ENCODE measurements at regions not wholly inside any gene's neighbourhood (a gene's known extent, or its start where the extent isn't known, plus 50 kb on each side); places are given as distances from the start of the nearest gene placed in this dataset.
"Not testable (repeated sequence)": the region's sequence is repeated elsewhere in the genome, so short reads cannot be mapped to it uniquely, and the experiment has no call there.

DNA sequence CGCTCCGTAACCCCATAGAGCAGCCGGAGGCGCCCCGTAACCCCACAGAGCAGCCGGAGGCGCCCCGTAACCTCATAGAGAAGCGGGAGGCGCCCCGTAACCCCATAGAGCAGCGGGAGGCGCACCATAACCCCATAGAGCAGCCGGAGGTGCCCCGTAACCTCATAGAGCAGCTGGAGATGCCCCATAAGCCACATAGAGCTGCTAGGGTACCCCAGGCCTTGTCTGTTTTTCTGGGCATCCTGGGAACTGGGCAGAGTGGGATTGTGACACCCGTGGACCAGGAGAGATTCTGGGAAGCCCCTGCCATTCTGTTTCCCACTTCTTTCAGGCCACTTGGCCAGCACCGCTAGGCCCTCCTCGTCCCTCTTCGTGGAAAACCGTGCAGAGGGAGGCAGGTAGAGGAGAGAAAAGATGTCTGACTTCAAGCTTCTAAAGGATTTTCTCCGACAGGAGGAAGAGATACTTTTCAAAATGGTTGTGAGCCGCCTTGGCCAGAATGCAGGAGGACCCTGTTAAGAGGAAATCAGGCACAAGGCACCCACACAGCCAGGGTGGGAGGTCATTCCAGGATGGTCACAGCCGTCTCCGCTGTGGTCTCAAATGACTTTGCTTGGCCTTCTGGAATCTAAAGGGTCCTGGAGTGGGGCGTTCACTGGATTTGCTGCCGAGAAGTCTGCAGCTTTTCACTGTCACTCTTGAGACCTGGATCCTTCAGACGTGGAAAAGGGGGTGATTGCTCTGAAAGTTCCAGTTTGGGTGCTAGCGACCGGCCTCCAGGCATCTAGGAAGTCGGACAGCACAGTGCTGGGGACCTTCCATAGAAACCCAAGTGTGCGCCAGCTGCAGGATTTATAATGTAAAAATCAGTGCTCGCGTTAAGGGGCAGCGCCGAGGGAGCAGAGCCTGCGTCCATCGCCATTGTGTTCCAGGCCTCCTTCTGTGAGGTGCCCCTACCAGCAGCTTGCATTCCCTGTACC lies 178.3 kb upstream of the ZNF469 start:
- DNase-seq = not testable (repeated sequence)

DNA sequence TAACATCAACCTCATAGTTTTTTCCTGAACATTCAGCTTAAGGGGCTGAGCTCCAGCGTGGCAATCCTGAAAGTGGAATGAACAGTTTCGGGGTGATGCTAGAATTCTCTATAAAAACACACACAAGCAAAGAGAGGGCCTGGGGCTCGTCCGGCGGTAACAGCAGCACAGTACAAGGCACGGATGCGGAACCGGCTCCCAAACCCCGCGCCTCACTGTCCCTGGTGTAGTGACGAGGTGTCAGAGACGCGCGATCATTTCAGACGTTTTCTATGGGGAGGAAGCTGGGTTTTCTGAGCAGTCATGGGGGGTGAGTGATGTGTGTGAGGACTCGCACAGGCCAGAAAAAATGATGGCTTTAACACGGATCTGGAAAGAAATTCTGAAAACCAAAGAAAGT lies 177.3 kb upstream of the ZNF469 start:
- not testable (repeated sequence) for DNase-seq

DNA sequence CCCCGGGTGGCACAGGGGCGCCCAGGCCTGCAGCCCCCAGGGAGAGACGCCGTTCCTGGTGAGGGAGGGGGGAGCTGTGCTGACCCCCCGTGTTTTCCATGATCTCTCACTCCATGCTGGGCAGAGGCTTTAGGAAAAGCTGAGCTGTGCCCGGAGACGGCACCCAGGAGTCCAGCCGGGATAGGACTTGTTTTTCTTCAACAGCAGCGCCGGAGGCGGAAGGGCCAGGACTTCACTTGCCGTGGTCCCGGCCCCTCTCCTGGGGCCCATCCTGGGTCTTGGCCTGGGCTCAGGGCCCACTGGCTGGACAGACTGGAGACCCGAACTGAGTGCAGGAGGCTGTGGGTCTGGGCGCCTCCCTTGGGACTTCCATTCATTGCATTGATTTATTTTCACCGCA lies 176.8 kb upstream of the ZNF469 start:
- DNase-seq = not testable (repeated sequence)

DNA sequence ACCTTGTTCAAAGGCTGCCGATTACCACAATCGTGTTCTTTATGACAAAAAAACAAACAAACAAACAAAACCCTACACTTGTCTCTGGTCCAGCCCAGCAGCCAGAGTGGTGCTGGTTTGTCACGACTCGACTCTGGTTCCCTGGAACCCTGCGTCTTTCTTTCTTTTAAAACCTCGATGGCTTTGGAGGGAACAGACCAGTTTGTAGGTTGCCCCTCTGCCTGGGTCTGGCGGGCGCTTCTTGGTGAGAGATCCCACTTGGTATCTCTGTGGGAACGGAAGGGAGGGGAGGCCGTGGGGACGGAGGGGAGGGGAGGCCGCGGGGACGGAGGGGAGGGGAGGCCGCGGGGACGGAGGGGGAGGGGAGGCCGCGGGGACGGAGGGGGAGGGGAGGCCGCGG lies 176.2 kb upstream of the ZNF469 start:
- DNase-seq = not testable (repeated sequence)

DNA sequence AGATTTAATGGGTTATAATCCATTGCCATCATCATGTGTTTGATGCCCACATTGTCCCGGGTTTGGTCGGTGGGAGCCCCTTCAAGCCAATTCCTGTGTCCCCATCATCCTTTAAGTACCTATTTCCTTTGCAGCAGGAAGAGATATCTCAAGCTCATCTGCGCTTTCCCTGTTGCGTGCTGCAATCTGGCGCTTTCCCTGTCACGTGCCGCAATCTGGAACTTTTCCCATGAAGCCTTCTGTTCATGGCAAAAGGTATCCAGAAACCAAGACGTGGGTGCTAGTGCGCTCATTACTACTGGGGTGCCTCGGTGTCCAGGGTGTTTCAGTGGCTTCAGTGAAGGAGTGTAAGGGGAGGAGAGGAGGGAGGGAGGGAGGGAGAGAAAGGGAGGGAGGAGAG lies 174.6 kb upstream of the ZNF469 start:
- DNase-seq = no peak

DNA sequence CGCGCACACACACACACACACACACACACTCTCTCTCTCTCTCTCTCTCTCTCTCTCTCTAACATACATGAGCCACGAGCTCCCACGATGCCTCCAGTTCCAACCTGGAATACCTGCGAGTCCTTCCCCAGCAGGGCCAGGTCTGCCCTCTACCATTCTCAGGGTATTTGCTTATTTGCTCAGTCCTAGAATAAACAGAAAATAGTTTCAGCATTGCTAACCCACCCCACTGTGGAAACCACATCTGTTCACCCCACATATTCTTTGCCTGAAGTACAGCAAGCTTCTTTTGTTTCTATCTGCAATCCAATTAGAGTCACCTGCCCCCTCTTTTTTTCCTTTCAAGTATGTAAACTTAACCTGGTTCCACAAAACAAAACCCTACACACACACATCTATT lies 174.0 kb upstream of the ZNF469 start:
- not testable (repeated sequence) for DNase-seq

DNA sequence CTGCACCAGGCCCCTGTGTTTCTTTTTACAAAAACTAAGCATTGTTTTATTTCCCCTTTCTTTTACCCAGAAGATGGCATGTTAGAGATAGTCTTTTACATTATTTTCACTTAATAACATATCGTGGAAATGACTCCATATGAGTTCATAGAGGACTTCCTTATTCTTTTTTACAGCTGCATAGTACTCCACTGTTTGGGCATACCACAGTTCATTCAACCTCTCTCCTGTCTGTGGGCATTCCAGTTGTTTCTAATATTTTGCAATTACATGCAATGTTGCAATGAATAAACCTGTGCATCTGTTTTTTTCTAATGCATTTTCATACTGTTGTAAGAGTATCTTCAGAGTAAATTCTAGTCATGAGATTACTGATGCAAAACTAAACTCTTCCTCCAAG lies 173.2 kb upstream of the ZNF469 start:
- DNase-seq = not testable (repeated sequence)

DNA sequence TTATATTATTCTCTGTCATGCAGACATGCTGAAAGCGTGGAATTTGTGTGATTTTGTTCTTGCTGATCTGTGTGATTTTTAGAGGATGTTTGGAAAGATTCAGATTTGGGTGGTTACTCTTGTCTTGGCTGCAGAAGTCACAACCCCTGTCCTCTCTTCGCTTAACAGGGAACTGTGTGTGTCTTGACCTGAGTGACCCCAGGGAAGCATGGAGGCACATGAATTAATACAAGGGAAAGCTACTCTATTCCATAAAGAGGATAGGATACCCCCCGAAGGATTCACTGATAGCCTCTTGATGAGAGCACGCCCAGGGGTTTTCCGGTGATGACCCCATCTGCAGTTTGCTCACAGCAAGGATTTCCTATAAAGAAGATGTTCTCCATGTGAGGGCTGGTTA lies 168.8 kb upstream of the ZNF469 start:
- DNase-seq = not testable (repeated sequence)

DNA sequence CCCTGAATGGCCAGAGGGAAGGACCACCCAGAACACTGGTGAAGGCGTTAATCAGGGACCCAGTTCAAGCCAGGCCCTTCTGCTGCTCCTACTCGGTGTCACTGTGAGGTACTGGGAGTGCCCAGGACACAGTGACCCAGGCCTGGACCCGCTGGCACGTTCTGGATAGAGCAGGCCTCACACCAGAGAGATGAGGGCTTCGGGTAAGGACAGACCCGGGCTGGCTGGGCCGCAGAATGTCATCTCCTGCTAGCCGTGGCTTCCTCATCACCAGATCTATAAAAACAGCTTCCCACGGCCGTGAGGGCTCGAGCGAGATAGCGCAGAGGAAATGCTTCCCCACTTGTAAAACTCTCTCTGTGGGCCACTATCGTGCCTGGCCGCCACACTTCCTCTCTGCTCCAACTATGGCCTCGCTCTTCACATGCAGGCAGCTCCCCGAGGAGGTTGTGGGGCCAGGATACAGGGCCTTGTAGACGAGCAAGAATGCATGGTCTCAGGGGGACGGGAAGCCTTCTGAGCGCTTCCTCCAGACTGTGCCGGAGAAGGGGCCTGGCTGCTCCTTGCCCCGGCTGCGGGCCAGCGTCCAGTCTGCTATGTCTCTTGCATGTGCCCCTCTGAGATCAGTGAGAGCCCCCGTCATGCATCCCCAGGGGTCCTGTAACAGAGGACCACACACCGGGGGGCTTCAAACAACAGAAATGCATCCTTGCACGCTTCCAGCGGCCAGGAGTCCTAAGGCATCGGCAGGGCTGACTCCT lies 161.6 kb upstream of the ZNF469 start:
- DNase-seq = not testable (repeated sequence)

DNA sequence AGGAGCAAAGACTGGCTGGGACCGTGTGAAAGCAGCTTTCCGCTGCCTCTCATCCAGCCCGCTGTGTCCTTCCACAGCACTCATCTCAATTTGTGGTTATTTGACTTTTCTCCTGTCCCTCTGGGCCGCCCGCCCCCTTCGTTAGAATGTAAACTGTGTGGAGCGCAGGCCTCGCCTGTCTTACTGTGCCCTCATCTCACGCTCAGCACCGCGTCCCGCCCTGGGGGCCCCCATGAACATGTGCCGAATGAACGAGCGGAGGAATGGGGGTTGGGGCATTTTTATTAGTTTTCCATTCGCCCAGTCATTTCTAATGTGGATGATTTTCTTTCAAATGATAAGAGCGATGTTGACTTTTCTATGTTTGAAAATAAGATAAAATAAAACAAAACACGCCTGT lies 159.1 kb upstream of the ZNF469 start:
- DNase-seq = not testable (repeated sequence)

DNA sequence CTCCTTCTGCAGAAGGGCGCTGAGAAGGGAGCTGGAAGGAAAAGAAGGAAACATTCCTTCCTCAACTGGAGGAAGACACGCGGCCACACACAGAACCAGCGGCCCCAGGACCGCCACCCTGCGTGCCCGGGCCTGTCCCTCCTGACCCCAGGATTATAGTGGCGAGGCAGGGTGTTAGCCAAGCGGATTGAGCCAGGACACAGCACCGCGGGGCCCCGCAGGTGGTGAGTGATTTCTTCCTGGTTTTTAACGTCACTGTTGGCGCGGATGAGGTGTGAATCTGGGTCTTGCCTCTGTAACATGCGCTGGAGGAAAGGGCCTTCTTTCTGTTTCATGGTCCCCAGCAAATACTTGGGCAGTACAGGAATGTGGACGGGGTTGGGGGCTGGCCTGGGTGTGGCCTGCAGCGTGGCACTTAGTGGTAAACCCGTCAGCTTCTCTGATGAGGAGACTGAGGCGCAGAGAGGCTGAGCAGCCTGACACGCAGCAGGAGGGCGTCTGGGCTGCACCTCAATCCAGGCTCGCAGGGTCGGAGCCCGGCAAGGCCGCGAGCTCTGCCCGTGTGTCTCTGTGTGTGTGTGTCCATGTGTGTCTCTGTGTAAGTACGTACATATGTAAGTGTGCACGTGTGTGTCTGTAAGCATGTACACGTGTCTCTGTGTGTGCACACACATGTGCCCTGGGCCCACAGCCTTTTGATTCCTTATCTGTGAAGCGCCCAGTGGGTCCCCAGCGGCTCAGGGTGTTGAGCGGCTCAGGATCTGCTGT lies 158.4 kb upstream of the ZNF469 start:
- DNase-seq = not testable (repeated sequence)

DNA sequence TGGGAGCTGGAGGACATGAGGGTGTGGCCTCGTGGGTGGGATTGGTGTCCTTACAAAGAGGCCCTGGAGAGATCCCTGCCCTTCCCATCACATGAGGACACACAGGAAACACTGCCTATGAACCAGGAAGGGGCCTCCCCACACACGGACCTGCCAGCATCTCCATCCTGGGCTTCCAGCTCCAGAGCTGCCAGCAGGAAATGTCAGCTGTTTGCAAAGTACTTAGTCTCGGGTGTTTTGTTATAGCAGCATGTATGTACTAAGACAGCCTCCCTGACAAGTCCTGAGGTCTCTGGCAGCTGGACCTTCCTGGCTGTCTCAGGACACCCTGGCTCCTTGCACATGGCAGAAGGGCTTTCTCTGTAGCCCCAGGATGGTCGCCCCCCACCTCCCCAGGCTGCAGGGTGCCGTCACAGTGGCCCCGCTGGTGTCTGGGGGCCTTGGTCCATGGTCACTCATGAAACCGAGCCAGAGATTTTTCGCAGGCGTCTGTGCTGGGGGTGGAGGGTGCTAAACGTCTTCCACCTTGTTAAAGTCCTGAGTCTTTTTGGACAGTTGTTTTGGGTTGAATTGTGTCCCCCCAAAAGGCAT lies 157.0 kb upstream of the ZNF469 start:
- not testable (repeated sequence) for DNase-seq

DNA sequence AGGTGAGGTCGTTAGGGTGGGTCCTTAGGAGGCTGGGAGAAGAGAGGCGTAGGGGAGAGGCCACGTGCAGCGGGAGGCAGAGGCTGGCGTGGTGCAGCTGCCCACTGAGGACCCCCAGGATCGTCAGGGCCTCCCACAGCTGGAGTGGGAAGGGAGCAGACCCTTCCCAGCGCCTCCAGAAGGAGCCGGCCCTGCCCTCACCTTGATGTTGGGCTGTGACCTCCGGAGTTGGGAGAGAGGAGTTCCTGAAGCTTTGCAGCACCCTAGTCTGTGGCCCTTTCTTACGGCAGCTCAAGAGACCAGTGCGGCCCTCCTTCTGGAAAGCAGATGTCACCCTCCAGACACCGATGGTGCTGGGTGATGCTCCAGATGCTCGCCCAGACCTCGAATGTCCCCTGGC lies 156.5 kb upstream of the ZNF469 start:
- DNase-seq = not testable (repeated sequence)

DNA sequence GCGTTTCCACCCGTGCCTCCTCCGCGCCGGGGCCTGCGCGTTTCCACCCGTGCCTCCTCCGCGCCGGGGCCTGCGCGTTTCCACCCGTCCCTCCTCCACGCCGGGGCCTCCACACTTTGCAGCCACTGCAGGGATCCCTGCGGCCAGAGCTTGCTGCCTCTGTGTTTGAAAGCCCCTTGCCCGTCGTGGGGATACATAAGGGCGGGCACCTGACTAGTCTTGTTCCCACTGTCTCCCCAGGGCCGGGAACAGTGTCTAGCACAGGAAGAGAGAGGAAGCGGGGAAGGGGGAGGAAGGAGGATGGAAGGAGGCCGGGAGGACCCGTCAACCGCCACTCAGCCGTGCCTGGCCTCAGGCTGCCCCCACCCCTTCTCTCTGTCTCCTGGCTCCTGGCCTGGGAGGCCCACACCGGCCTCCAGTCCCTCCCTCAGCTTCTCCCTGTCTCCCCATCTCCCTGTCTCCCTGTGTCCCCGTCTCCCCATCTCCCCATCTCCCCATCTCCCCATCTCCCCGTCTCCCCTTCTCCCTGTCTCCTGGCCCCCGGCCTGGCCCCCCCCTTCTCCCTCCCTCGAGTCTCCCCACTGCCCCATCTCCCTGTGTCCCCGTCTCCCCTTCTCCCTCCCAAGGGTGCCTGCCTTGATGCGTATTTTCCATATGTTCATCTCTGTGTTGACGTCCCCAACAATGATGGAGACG lies 155.6 kb upstream of the ZNF469 start:
- not testable (repeated sequence) for DNase-seq

DNA sequence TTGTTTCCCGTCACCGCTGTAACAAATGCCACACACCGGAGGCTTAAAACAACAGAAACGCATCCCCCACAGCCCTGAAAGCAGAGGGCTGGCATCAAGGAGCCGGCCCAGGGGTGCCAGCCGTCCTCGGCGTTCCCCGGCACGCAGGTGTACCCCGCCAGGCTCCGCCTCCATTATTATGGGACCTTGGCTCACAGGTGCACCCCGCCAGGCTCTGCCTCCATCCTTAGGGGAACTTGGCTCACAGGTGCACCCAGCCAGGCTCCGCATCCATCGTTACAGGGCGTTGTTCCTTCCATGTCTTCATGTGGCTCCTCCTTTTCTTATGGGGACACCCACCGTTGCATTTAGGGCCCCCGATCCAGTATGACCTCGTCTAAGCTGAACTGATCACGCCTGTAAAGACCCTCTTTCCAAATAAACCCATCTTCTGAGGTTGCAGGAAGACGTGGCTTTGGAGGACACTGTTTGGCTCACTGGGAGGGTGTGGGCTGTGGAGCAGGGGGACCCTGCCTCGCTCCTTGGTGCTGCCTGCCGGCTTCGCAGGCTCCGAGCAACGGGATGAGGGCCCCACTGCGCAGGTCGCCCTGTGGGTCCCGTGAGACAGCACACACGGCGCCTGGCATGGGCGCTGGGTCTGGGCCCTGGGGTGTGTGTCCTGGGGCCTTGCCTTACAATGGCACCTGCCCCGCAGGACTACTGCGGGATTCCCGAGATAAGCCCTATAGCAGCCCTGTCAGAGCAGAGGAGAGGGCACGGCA lies 154.9 kb upstream of the ZNF469 start:
- DNase-seq = not testable (repeated sequence)

DNA sequence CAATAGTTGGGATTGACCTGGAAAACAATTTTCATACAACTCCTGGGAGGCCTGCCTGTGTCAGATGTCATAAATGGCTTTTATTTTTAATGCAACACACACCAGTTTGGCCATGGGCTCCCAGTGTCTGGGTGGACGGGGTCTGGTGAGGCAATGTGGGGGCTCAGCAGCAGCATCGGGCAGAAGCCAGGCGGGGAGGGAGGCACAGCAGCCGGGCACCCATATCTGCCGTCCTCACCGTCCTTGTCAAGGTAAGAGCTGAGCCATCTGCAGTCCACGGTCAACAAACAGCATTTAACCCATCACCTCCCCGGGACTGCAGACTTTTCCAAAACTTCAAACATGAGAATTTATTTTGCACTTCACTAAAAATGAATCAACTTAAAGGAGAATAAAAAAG lies 154.0 kb upstream of the ZNF469 start:
- not testable (repeated sequence) for DNase-seq

DNA sequence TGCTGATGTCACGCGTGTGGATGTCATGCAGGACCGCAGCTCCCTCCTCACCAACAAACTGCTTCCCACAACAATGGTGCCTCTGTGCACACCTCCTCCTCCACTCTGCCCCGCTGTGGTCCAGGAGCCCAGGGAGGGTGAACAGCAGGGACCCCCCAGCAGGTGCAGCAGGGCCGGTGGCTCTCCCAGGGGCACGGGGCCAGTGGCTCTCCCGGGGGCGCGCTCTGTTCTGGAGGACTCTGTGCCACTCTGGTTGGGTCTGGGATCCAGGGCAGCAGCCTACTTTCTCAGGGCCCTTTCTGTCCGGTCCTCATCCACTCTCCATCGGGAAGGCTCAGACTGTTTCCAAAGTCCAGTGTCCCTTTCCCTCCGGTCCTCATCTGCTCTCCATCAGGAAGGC lies 153.0 kb upstream of the ZNF469 start:
- DNase-seq = not testable (repeated sequence)

DNA sequence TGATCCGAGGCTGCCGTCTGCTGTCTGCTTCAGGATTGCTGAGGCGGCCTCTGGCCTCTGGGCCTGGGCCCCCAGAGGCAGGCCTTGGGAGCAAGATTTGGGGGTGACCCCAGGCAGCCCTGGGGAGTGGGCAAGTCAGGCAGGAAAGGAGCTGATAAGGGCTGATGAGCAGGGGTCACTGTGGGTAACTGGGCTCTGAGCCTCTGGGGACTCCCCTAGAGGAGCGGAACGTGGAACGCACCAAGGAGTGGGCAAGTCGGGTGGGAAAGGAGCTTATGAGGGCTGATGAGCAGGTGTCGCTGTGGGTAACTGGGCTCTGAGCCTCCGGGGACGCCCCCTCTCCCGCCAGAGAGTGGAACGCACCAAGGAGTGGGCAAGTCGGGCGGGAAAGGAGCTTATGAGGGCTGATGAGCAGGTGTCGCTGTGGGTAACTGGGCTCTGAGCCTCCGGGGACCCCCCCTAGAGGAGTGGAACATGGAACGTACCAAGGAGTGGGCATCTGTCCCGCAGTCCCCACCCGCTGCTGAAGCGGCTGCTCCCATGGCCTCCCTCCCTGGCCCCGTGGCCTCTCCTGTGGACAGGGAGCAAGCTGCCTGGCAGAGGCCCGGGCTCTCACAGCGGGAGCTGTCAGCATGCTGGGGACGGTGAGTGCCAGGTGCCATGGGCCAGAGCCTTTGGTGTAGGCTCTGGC lies 152.3 kb upstream of the ZNF469 start:
- DNase-seq = not testable (repeated sequence)

DNA sequence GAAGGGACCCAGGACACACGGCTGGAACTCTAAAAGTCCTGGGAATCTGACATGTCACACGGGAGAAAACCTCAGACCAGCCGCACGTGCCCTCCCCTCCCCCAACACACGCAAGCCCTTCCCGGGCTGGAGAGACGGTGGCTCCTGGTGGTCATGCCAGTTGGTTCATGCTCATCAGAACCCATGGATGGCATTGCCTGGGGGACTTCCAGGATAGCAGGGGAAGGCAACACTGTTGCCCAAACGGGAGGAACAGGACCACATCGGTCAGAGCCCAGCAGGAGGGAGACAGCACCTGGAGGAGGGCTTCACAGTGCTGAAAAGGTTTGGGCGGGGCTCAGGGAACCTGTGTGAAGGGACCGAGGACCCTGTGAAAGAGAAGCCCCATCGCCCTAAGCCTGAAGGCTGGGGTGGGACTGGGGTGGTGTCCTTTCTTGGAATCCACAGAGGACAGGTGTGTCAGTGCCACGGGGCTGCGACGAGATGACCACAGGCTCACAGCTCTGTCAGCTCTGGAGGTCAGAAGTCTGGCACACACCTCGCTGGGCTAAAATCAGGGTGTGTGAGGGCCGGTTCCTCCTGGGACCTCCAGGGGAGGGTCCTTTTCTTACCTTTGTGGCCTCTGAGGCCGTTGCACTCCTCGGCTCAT lies 151.7 kb upstream of the ZNF469 start:
- not testable (repeated sequence) for DNase-seq

DNA sequence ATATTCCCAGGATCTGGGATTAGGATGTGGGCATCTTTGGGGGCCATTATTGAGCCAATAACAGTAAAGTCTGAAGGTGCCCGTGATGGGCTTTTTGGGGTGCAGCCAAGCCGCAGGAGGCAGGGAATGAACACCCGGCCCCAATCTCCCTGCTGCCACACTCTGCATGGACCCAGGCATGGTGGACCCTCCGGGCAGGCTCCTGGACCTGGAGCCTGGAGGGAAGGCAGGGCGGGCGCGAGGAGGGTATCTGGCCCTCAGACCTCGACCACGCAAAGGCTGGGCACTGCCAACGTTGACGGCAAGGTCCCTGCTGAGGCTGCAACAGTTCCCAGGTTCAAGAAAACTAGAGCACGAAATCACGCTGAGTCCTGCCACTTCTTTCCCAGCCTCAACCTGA lies 150.9 kb upstream of the ZNF469 start:
- not testable (repeated sequence) for DNase-seq
